Stimulated activated CD4-positive, alpha-beta T cell treated with anti-CD3 and anti-CD28 coated beads, Interleukin-2, amount 100 ng/mL, for 4 hours (primary cell): ENCODE measurements at regions not wholly inside any gene's neighbourhood (a gene's known extent, or its start where the extent isn't known, plus 50 kb on each side); places are given as distances from the start of the nearest gene placed in this dataset.

Experiments
- DNase-seq: peaks from one replicate; pipeline ENCODE4 v3.0.0-alpha.2; 2020; ENCODE audit warnings: low read depth

GRCh38 chr14:61107869-61108493 lies 126.9 kb downstream of the SLC38A6 start:
- no peak for DNase-seq

- no peak for DNase-seq
Measured at GRCh38 chr14:61106959-61107641, 126.1 kb downstream of the SLC38A6 start.

- DNase-seq, result no peak
Measured at GRCh38 chr14:61106271-61106958, 125.4 kb downstream of the SLC38A6 start.

GRCh38 chr14:61104358-61104757 lies 123.3 kb downstream of the SLC38A6 start:
- no peak for DNase-seq

- DNase-seq, result no peak
Measured at GRCh38 chr14:61103541-61104339, 122.7 kb downstream of the SLC38A6 start.

- no peak for DNase-seq
Measured at GRCh38 chr14:61102549-61103466, 121.8 kb downstream of the SLC38A6 start.
